GM23338 (cell line): ENCODE measurements at regions not wholly inside any gene's neighbourhood (a gene's known extent, or its start where the extent isn't known, plus 50 kb on each side); places are given as distances from the start of the nearest gene placed in this dataset.

Experiments used
- ATAC-seq: fragments of 200-7000 bp; cut with Tn5 transposase; 3 replicates; pipeline ENCODE4 v1.9.1; 2020
- DNase-seq: peaks from one replicate; pipeline ENCODE4 v3.0.0-alpha.2; 2015; ENCODE audit warnings: low spot score
- H2AFZ ChIP-seq: fragments of 200-600 bp; sonication (generic); 2 replicates; pipeline ENCODE4 v1.8.0; 2016; ENCODE audit warnings: antibody characterized with exemption, mild to moderate bottlenecking, moderate library complexity
- H3F3A ChIP-seq: fragments of 200-600 bp; sonication (generic); replicated peaks from 2 replicates; pipeline ENCODE4 v1.8.0; 2017; ENCODE audit warnings: antibody characterized with exemption, mixed run types, low read depth
- H3K27ac ChIP-seq: fragments of 200-600 bp; sonication (generic); 2 replicates; pipeline ENCODE4 v1.6.1; 2016; ENCODE audit warnings: low read depth
- H3K27me3 ChIP-seq: fragments of 200-600 bp; sonication (generic); 2 replicates; pipeline ENCODE4 v1.8.0; 2016; ENCODE audit warnings: mild to moderate bottlenecking, mixed run types, moderate library complexity; ENCODE audit not compliant: insufficient read depth
- H3K36me3 ChIP-seq: fragments of 200-600 bp; sonication (generic); 2 replicates; pipeline ENCODE4 v1.8.0; 2016; ENCODE audit warnings: mild to moderate bottlenecking; ENCODE audit not compliant: insufficient read depth
- H3K4me1 ChIP-seq: fragments of 200-600 bp; sonication (generic); 2 replicates; pipeline ENCODE4 v1.8.0; 2016; ENCODE audit warnings: mild to moderate bottlenecking, moderate library complexity; ENCODE audit not compliant: insufficient read depth
- H3K4me2 ChIP-seq: fragments of 200-600 bp; sonication (generic); 2 replicates; pipeline ENCODE4 v1.7.1; 2017; ENCODE audit warnings: mixed run types
- H3K4me3 ChIP-seq: fragments of 200-600 bp; sonication (generic); 2 replicates; pipeline ENCODE4 v1.6.1; 2016; ENCODE audit warnings: mixed run types
- H3K79me2 ChIP-seq: fragments of 200-600 bp; sonication (generic); replicated peaks from 2 replicates; pipeline ENCODE4 v1.8.0; 2017; ENCODE audit warnings: mild to moderate bottlenecking; ENCODE audit not compliant: insufficient read depth
- H3K9me2 ChIP-seq: fragments of 200-600 bp; sonication (generic); 2 replicates; pipeline ENCODE4 v1.8.0; 2017; ENCODE audit not compliant: insufficient read depth
- H4K20me1 ChIP-seq: fragments of 200-600 bp; sonication (generic); replicated peaks from 2 replicates; pipeline ENCODE4 v1.8.0; 2017; ENCODE audit warnings: mild to moderate bottlenecking; ENCODE audit not compliant: insufficient read depth
- H3K27ac Mint-ChIP-seq: 2 replicates; pipeline ENCODE4 v1.8.0; 2020; ENCODE audit warnings: inconsistent platforms, mild to moderate bottlenecking, moderate library complexity, mixed read lengths
- H3K27me3 Mint-ChIP-seq: 3 replicates; pipeline ENCODE4 v1.8.0; 2022; ENCODE audit warnings: low read depth, mild to moderate bottlenecking, moderate library complexity, mixed read lengths, inconsistent platforms; ENCODE audit not compliant: insufficient read depth, poor library complexity
- H3K36me3 Mint-ChIP-seq: 3 replicates; pipeline ENCODE4 v1.8.0; 2021; ENCODE audit warnings: low read depth, mild to moderate bottlenecking, inconsistent platforms, moderate library complexity, mixed read lengths
- H3K4me1 Mint-ChIP-seq: 3 replicates; pipeline ENCODE4 v1.8.0; 2020; ENCODE audit warnings: mild to moderate bottlenecking, inconsistent platforms, mixed read lengths
- H3K4me3 Mint-ChIP-seq: 3 replicates; pipeline ENCODE4 v1.8.0; 2021; ENCODE audit warnings: moderate library complexity, mild to moderate bottlenecking, inconsistent platforms, mixed read lengths
- H3K9me3 Mint-ChIP-seq: 3 replicates; pipeline ENCODE4 v1.8.0; 2020; ENCODE audit warnings: moderate library complexity, mild to moderate bottlenecking, inconsistent platforms, mixed read lengths
- CTCF ChIP-seq, 2 experiments: fragments of 200-600 bp in 1 of 2; sonication (generic) in 1 of 2; conservative IDR thresholded peaks; 2 replicates each; pipeline versions ENCODE4 v1.5.1 to v1.6.1; 2016 to 2017; ENCODE audit warnings: antibody characterized with exemption in 2 of 2, low read depth in 2 of 2, mild to moderate bottlenecking in 2 of 2, moderate library complexity in 1 of 2
- EZH2 ChIP-seq: fragments of 200-600 bp; sonication (generic); IDR thresholded peaks from one replicate; pipeline ENCODE4 v1.8.0; 2017; ENCODE audit warnings: antibody characterized with exemption, mild to moderate bottlenecking, low read depth; ENCODE audit not compliant: unreplicated experiment
- EZH2phosphoT487 ChIP-seq: fragments of 200-600 bp; sonication (generic); IDR thresholded peaks from one replicate; pipeline ENCODE4 v1.8.1; 2018; ENCODE audit warnings: antibody characterized with exemption; ENCODE audit not compliant: unreplicated experiment
- NANOG ChIP-seq: IDR thresholded peaks from 2 replicates; pipeline ENCODE4 v1.6.1; 2016; ENCODE audit warnings: antibody characterized with exemption, borderline replicate concordance
- REST ChIP-seq: IDR thresholded peaks from one replicate; pipeline ENCODE4 v1.6.1; 2018; ENCODE audit warnings: antibody characterized with exemption; ENCODE audit not compliant: unreplicated experiment
- ZNF462 ChIP-seq: fragments of 250-450 bp; sonication (Bioruptor Pico); IDR thresholded peaks from 2 replicates; pipeline ENCODE4 v1.5.0; 2020; ENCODE audit warnings: mild to moderate bottlenecking, moderate library complexity

- TF ChIP-seq CTCF (conservative IDR thresholded peaks at IDR 0.05; ENCODE audit: low read depth in 2 of 2): no peak
- TF ChIP-seq NANOG: no peak
These were observed 336.8 kb downstream of the MYCN start (continued) for GRCh38 chr2:16277117-16277516.

GRCh38 chr2:16275661-16276060, 335.3 kb downstream of the MYCN start:
- no peaks in the 10 kb centered on the region for H3K9me3 Mint-ChIP-seq
- peaks cover 2% of the 10 kb centered on the region for H3K27me3 Mint-ChIP-seq
- no peaks in the 10 kb centered on the region for H3F3A ChIP-seq
- H3K36me3 Mint-ChIP-seq: no peaks in the 10 kb centered on the region
- no peak overlapping the region for H3K27ac ChIP-seq
- no peak for DNase-seq
- H3K4me2 ChIP-seq: no peak overlapping the region
- ATAC-seq: no peak
- no peaks in the 10 kb centered on the region for H3K79me2 ChIP-seq
- no peak overlapping the region for H2AFZ ChIP-seq
- H3K9me2 ChIP-seq: no peaks in the 10 kb centered on the region
- H3K4me3 ChIP-seq: no peak overlapping the region
- TF ChIP-seq EZH2 (no peak), REST (no peak), EZH2phosphoT487 (no peak), ZNF462 (no peak), NANOG (no peak), CTCF (conservative IDR thresholded peaks at IDR 0.05; ENCODE audit: low read depth in 2 of 2) (no peak)
- no peaks in the 10 kb centered on the region for H3K36me3 ChIP-seq
- H3K4me1 Mint-ChIP-seq: no peaks in the 10 kb centered on the region
- H3K4me3 Mint-ChIP-seq: no peak overlapping the region
- H3K27ac Mint-ChIP-seq: no peak overlapping the region
- no peaks in the 10 kb centered on the region for H4K20me1 ChIP-seq
- no peaks in the 10 kb centered on the region for H3K27me3 ChIP-seq
- H3K4me1 ChIP-seq: no peaks in the 10 kb centered on the region
